ENCODE measurements at regions not wholly inside any gene's neighbourhood (a gene's known extent, or its start where the extent isn't known, plus 50 kb on each side); places are given as distances from the start of the nearest gene placed in this dataset.

DNA sequence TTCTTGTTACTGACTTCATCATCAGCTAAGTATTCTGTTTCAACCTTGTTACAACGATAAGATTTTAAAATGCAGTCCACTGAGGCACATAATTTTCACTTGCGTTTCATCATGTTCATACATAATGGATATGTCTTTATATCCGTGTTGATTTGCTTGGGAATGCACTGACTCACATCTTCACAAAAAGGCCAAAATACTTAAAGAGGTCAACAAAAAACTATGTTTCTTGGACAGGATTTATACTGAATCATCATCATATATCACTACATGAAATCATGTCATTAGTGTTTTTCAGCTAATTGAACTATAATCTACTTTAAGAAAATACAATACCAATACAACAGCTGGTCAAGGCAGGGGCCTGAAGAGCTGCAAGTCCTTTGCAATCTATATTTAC lies 324.5 kb upstream of the KLF6 start:
- H3K27me3 ChIP-seq (ENCODE audit: low read length), result no peaks in the 10 kb centered on the region
- no peak overlapping the region for H3K4me2 ChIP-seq (ENCODE audit: low read depth, low read length, poor library complexity, severe bottlenecking)
- no peaks in the 10 kb centered on the region for H3F3A ChIP-seq (ENCODE audit: insufficient read depth)
- no peak overlapping the region for H3K9ac ChIP-seq (ENCODE audit: low read length)
- no peaks in the 10 kb centered on the region for H4K20me1 ChIP-seq (ENCODE audit: low read depth, low read length)
- no peak overlapping the region for H2AFZ ChIP-seq (ENCODE audit: low read depth, low read length, severe bottlenecking)
- no peak overlapping the region for H3K27ac ChIP-seq (ENCODE audit: low read depth, low read length)
- no peaks in the 10 kb centered on the region for H3K36me3 ChIP-seq (ENCODE audit: low read length)
- no peak overlapping the region for H3K4me3 ChIP-seq (ENCODE audit: insufficient read depth, low read length, poor library complexity, severe bottlenecking)
- no peaks in the 10 kb centered on the region; the same call in 1 of the 2 replicates for H3K9me2 ChIP-seq (replicated peaks; ENCODE audit: insufficient read depth, low read length)
- H3K79me2 ChIP-seq (ENCODE audit: insufficient read depth, low read length), result no peaks in the 10 kb centered on the region
- H3K9me3 ChIP-seq (ENCODE audit: insufficient read depth, low read length), result no peaks in the 10 kb centered on the region
- no peak for TF ChIP-seq EZH2phosphoT487 (conservative IDR thresholded peaks at IDR 0.05; ENCODE audit: low read length)
- TF ChIP-seq, protein P1, sequence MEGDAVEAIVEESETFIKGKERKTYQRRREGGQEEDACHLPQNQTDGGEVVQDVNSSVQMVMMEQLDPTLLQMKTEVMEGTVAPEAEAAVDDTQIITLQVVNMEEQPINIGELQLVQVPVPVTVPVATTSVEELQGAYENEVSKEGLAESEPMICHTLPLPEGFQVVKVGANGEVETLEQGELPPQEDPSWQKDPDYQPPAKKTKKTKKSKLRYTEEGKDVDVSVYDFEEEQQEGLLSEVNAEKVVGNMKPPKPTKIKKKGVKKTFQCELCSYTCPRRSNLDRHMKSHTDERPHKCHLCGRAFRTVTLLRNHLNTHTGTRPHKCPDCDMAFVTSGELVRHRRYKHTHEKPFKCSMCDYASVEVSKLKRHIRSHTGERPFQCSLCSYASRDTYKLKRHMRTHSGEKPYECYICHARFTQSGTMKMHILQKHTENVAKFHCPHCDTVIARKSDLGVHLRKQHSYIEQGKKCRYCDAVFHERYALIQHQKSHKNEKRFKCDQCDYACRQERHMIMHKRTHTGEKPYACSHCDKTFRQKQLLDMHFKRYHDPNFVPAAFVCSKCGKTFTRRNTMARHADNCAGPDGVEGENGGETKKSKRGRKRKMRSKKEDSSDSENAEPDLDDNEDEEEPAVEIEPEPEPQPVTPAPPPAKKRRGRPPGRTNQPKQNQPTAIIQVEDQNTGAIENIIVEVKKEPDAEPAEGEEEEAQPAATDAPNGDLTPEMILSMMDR (IDR thresholded peaks at IDR 0.05; ENCODE audit: insufficient read depth, low read length, poor library complexity, severe bottlenecking), result no peak

DNA sequence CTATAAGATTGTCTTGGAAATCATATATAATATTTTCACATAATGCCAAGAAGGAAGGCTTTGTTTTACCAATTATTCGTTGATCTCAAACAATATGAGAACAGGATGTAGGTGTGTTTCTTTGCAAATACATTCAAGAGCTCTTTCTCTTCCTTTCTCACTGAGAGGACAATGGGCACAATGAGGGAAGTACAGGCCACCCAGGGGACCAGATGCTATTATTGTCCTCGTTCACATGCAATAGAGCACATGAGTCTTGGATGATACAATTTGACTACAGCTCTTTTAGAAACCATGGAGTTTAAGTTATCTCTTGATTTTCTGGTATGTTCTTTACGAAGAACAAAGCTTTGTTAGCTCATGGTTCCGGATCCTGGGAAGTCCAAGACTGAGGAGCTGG lies 323.7 kb upstream of the KLF6 start:
- no peaks in the 10 kb centered on the region for H3K27me3 ChIP-seq (ENCODE audit: low read length)
- TF ChIP-seq, protein P1 (IDR thresholded peaks at IDR 0.05; ENCODE audit: insufficient read depth, low read length, poor library complexity, severe bottlenecking), result no peak
- no peak for TF ChIP-seq EZH2phosphoT487 (conservative IDR thresholded peaks at IDR 0.05; ENCODE audit: low read length)
- no peak overlapping the region for H3K27ac ChIP-seq (ENCODE audit: low read depth, low read length)
- no peak overlapping the region for H2AFZ ChIP-seq (ENCODE audit: low read depth, low read length, severe bottlenecking)
- no peaks in the 10 kb centered on the region; the same call in 1 of the 2 replicates for H3K9me2 ChIP-seq (replicated peaks; ENCODE audit: insufficient read depth, low read length)
- no peaks in the 10 kb centered on the region for H3K79me2 ChIP-seq (ENCODE audit: insufficient read depth, low read length)
- no peak overlapping the region for H3K4me3 ChIP-seq (ENCODE audit: insufficient read depth, low read length, poor library complexity, severe bottlenecking)
- no peaks in the 10 kb centered on the region for H3K36me3 ChIP-seq (ENCODE audit: low read length)
- H3K9ac ChIP-seq (ENCODE audit: low read length), result no peak overlapping the region
- no peaks in the 10 kb centered on the region for H3F3A ChIP-seq (ENCODE audit: insufficient read depth)
- no peak overlapping the region for H3K4me2 ChIP-seq (ENCODE audit: low read depth, low read length, poor library complexity, severe bottlenecking)
- no peaks in the 10 kb centered on the region for H4K20me1 ChIP-seq (ENCODE audit: low read depth, low read length)
- no peaks in the 10 kb centered on the region for H3K9me3 ChIP-seq (ENCODE audit: insufficient read depth, low read length)

DNA sequence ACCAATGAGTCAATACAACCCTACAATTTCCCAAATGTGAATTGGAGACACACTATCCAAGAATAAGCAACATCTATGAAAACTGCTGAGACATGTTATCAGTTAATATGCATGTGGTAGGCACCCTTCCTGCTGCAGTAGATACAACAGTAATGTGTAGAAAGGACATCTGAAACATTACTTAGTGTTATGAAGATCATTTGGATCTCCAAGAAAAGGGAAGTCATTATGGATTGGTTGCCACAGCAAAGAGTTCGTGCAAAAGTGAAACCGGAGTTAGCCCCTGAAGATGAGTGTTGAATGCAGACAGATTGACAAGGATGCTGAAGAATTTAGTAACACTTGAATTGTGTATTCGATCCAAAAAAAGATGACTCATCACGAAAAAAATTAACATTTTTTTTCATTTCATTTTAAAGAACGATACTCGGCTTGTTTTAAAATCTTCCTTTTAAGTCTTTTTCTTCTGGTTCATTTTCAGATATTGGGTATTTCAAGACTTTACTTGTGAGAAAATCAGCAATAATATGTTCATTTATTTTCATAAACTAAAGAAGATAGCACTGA lies 322.4 kb upstream of the KLF6 start:
- no peaks in the 10 kb centered on the region for H3K36me3 ChIP-seq (ENCODE audit: low read length)
- no peak overlapping the region for H3K9ac ChIP-seq (ENCODE audit: low read length)
- no peak overlapping the region for H3K27ac ChIP-seq (ENCODE audit: low read depth, low read length)
- no peaks in the 10 kb centered on the region for H3K27me3 ChIP-seq (ENCODE audit: low read length)
- H3K9me3 ChIP-seq (ENCODE audit: insufficient read depth, low read length), result no peaks in the 10 kb centered on the region
- TF ChIP-seq, protein P1 (IDR thresholded peaks at IDR 0.05; ENCODE audit: insufficient read depth, low read length, poor library complexity, severe bottlenecking), result no peak
- H3K4me3 ChIP-seq (ENCODE audit: insufficient read depth, low read length, poor library complexity, severe bottlenecking), result no peak overlapping the region
- H3K79me2 ChIP-seq (ENCODE audit: insufficient read depth, low read length), result no peaks in the 10 kb centered on the region
- no peak overlapping the region for H2AFZ ChIP-seq (ENCODE audit: low read depth, low read length, severe bottlenecking)
- no peaks in the 10 kb centered on the region for H3F3A ChIP-seq (ENCODE audit: insufficient read depth)
- H3K9me2 ChIP-seq (replicated peaks; ENCODE audit: insufficient read depth, low read length), result no peaks in the 10 kb centered on the region; the same call in 1 of the 2 replicates
- no peak overlapping the region for H3K4me2 ChIP-seq (ENCODE audit: low read depth, low read length, poor library complexity, severe bottlenecking)
- no peaks in the 10 kb centered on the region for H4K20me1 ChIP-seq (ENCODE audit: low read depth, low read length)
